HepG2 (cell line): ENCODE measurements at regions not wholly inside any gene's neighbourhood (a gene's known extent, or its start where the extent isn't known, plus 50 kb on each side); places are given as distances from the start of the nearest gene placed in this dataset.

ENCODE experiments used
- ETV6 ChIP-seq: sonication (generic); formaldehyde crosslinking; conservative IDR thresholded peaks from 2 replicates; pipeline ENCODE4 v1.4.0; 2020; ENCODE audit warnings: missing genetic modification reagents
- HOXD1 ChIP-seq: sonication (generic); formaldehyde crosslinking; IDR thresholded peaks from 2 replicates; pipeline ENCODE4 v1.5.0; 2020; ENCODE audit warnings: missing genetic modification reagents
- MAFF ChIP-seq: IDR thresholded peaks from 2 replicates; pipeline ENCODE4 v1.6.1; 2011; ENCODE audit warnings: low read depth, low read length, improper control_type of control experiment
- TF ChIP-seq, protein P1 (sequence below): sonication (generic); formaldehyde crosslinking; IDR thresholded peaks from one replicate; pipeline ENCODE4 v1.5.1; 2020; ENCODE audit warnings: mild to moderate bottlenecking, missing genetic modification reagents; ENCODE audit errors: not compliant biosample characterization
- TF ChIP-seq, protein P2 (sequence below): sonication (generic); formaldehyde crosslinking; IDR thresholded peaks from 2 replicates; pipeline ENCODE4 v1.5.1; 2020; ENCODE audit warnings: mild to moderate bottlenecking, missing genetic modification reagents, moderate library complexity

DNA sequence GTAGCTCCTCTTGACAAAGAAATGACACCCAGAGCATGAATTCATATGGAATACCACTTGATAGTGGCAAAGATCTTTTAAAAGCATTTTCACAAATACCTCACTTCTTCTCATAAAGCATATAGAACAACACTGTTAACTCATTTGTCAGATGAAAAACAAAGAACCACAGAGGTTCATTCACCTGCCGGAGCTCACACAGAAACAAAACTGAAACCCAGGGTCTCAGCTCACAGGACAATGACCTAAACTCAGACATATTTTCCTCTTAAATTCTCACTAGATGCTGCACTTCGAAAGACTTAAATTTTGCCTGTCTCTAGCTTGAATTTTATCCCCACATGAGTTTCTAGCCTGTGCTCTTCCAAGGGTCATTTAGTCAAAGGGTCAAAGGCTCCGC lies 339.0 kb downstream of the KCNN2 start (continued):
- TF ChIP-seq, protein P1, sequence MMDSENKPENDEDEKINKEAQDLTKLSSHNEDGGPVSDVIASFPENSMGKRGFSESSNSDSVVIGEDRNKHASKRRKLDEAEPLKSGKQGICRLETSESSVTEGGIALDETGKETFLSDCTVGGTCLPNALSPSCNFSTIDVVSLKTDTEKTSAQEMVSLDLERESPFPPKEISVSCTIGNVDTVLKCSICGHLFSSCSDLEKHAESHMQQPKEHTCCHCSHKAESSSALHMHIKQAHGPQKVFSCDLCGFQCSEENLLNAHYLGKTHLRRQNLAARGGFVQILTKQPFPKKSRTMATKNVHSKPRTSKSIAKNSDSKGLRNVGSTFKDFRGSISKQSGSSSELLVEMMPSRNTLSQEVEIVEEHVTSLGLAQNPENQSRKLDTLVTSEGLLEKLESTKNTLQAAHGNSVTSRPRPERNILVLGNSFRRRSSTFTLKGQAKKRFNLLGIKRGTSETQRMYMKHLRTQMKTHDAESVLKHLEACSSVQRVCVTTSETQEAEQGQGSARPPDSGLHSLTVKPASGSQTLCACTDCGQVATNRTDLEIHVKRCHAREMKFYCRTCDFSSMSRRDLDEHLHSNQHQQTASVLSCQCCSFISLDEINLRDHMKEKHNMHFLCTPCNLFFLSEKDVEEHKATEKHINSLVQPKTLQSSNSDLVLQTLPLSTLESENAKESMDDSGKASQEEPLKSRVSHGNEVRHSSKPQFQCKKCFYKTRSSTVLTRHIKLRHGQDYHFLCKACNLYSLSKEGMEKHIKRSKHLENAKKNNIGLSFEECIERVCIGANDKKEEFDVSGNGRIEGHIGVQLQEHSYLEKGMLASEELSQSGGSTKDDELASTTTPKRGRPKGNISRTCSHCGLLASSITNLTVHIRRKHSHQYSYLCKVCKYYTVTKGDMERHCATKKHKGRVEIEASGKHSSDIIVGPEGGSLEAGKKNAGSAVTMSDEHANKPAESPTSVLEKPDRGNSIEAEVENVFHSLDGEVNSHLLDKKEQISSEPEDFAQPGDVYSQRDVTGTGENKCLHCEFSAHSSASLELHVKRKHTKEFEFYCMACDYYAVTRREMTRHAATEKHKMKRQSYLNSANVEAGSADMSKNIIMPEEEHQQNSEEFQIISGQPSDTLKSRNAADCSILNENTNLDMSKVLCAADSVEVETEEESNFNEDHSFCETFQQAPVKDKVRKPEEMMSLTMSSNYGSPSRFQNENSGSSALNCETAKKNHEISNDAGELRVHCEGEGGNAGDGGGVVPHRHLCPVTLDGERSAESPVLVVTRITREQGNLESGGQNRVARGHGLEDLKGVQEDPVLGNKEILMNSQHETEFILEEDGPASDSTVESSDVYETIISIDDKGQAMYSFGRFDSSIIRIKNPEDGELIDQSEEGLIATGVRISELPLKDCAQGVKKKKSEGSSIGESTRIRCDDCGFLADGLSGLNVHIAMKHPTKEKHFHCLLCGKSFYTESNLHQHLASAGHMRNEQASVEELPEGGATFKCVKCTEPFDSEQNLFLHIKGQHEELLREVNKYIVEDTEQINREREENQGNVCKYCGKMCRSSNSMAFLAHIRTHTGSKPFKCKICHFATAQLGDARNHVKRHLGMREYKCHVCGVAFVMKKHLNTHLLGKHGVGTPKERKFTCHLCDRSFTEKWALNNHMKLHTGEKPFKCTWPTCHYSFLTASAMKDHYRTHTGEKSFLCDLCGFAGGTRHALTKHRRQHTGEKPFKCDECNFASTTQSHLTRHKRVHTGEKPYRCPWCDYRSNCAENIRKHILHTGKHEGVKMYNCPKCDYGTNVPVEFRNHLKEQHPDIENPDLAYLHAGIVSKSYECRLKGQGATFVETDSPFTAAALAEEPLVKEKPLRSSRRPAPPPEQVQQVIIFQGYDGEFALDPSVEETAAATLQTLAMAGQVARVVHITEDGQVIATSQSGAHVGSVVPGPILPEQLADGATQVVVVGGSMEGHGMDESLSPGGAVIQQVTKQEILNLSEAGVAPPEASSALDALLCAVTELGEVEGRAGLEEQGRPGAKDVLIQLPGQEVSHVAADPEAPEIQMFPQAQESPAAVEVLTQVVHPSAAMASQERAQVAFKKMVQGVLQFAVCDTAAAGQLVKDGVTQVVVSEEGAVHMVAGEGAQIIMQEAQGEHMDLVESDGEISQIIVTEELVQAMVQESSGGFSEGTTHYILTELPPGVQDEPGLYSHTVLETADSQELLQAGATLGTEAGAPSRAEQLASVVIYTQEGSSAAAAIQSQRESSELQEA (CRISPR knock-in tag) = no peak
- TF ChIP-seq HOXD1 (CRISPR knock-in tag) (no peak), MAFF (no peak), ETV6 (CRISPR knock-in tag) (no peak)
- TF ChIP-seq, protein P2, sequence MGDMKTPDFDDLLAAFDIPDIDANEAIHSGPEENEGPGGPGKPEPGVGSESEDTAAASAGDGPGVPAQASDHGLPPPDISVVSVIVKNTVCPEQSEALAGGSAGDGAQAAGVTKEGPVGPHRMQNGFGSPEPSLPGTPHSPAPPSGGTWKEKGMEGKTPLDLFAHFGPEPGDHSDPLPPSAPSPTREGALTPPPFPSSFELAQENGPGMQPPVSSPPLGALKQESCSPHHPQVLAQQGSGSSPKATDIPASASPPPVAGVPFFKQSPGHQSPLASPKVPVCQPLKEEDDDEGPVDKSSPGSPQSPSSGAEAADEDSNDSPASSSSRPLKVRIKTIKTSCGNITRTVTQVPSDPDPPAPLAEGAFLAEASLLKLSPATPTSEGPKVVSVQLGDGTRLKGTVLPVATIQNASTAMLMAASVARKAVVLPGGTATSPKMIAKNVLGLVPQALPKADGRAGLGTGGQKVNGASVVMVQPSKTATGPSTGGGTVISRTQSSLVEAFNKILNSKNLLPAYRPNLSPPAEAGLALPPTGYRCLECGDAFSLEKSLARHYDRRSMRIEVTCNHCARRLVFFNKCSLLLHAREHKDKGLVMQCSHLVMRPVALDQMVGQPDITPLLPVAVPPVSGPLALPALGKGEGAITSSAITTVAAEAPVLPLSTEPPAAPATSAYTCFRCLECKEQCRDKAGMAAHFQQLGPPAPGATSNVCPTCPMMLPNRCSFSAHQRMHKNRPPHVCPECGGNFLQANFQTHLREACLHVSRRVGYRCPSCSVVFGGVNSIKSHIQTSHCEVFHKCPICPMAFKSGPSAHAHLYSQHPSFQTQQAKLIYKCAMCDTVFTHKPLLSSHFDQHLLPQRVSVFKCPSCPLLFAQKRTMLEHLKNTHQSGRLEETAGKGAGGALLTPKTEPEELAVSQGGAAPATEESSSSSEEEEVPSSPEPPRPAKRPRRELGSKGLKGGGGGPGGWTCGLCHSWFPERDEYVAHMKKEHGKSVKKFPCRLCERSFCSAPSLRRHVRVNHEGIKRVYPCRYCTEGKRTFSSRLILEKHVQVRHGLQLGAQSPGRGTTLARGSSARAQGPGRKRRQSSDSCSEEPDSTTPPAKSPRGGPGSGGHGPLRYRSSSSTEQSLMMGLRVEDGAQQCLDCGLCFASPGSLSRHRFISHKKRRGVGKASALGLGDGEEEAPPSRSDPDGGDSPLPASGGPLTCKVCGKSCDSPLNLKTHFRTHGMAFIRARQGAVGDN = no peak
